Endodermal cell (in vitro differentiated cells): ENCODE measurements at regions not wholly inside any gene's neighbourhood (a gene's known extent, or its start where the extent isn't known, plus 50 kb on each side); places are given as distances from the start of the nearest gene placed in this dataset.

Source experiments
- DNase-seq: peaks from one replicate; pipeline ENCODE4 v3.0.0-alpha.2; 2017
- H3K27ac ChIP-seq: 2 replicates; pipeline ENCODE4 v1.5.1; 2013; ENCODE audit warnings: mild to moderate bottlenecking, low read depth, low read length, moderate library complexity
- H3K27me3 ChIP-seq: 2 replicates; pipeline ENCODE4 v1.6.1; 2013; ENCODE audit warnings: mild to moderate bottlenecking, low read length, moderate library complexity; ENCODE audit not compliant: insufficient read depth, control insufficient read depth, poor library complexity, severe bottlenecking
- H3K36me3 ChIP-seq: 2 replicates; pipeline ENCODE4 v1.7.0; 2013; ENCODE audit warnings: mild to moderate bottlenecking, low read length, moderate library complexity; ENCODE audit not compliant: control insufficient read depth, insufficient read depth
- H3K4me1 ChIP-seq: one replicate; pipeline ENCODE4 v1.7.0; 2013; ENCODE audit warnings: low read length; ENCODE audit not compliant: control insufficient read depth, insufficient read depth
- H3K4me3 ChIP-seq: 2 replicates; pipeline ENCODE4 v1.5.1; 2013; ENCODE audit warnings: mild to moderate bottlenecking, low read length, moderate library complexity
- H3K9ac ChIP-seq: 2 replicates; pipeline ENCODE4 v1.6.1; 2013; ENCODE audit warnings: mild to moderate bottlenecking, low read length, moderate library complexity; ENCODE audit not compliant: poor library complexity, severe bottlenecking; ENCODE audit errors: extremely low read depth
- H3K9me3 ChIP-seq: 2 replicates; pipeline ENCODE4 v1.6.1; 2013; ENCODE audit warnings: mild to moderate bottlenecking, low read length, moderate library complexity; ENCODE audit not compliant: control insufficient read depth
- H3K27ac Mint-ChIP-seq: 2 replicates; pipeline ENCODE4 v1.8.0; 2020; ENCODE audit warnings: mixed read lengths
- H3K27me3 Mint-ChIP-seq: 2 replicates; pipeline ENCODE4 v1.8.0; 2021; ENCODE audit warnings: mild to moderate bottlenecking, mixed read lengths; ENCODE audit not compliant: insufficient read depth
- H3K36me3 Mint-ChIP-seq: 2 replicates; pipeline ENCODE4 v1.8.0; 2020; ENCODE audit warnings: low read depth, mixed read lengths
- H3K4me1 Mint-ChIP-seq: 2 replicates; pipeline ENCODE4 v1.8.0; 2020; ENCODE audit warnings: mixed read lengths
- H3K4me3 Mint-ChIP-seq: 2 replicates; pipeline ENCODE4 v1.8.0; 2020; ENCODE audit warnings: mild to moderate bottlenecking, moderate library complexity, mixed read lengths
- H3K9me3 Mint-ChIP-seq: 2 replicates; pipeline ENCODE4 v1.8.0; 2020; ENCODE audit warnings: mild to moderate bottlenecking, mixed read lengths
- WGBS, 2 experiments: methylation state at CpG; one replicate each; pipeline versions ENCODE4 v1.1.5 to v1.1.7; 2013; ENCODE audit warnings: missing lambda C conversion rate in 2 of 2, mixed read lengths in 1 of 2; ENCODE audit not compliant: insufficient coverage in 1 of 2, insufficient read length in 1 of 2; 5-methylcytosine and 5-hydroxymethylcytosine counted together
- TF ChIP-seq, protein P1 (sequence below): fragments of 200-600 bp; sonication (generic); conservative IDR thresholded peaks from 2 replicates; pipeline ENCODE4 v1.5.0; 2021; ENCODE audit warnings: antibody characterized with exemption, mild to moderate bottlenecking

DNA sequence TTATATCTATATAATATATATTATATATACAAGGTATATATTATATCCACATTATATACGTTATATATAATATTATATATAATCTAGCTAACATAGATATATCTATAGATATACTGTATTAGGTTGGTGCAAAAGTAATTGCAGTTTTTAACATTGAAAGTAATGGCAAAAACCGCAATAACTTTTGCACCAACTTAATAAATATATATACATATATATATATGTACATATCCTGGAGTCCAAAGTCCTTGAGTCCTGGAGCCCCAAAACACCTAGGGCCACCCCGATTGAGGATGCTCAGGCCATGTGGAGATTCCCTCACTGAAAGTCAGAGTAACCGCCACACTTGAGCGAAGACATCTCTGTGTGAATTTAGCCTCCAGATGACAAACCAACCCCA, 408.2 kb upstream of the AUTS2 start:
- no peaks in the 10 kb centered on the region for H3K4me1 ChIP-seq
- H3K9ac ChIP-seq = no peak overlapping the region
- H3K9me3 Mint-ChIP-seq = no peaks in the 10 kb centered on the region
- H3K27ac Mint-ChIP-seq = no peak overlapping the region
- no peaks in the 10 kb centered on the region for H3K27me3 ChIP-seq
- H3K9me3 ChIP-seq = peaks cover 6% of the 10 kb centered on the region
- no peaks in the 10 kb centered on the region for H3K4me1 Mint-ChIP-seq
- H3K36me3 Mint-ChIP-seq = no peaks in the 10 kb centered on the region
- WGBS, 2 experiments = 83 to 94% methylated on average over 3 of the region's 5 CpGs
- H3K4me3 Mint-ChIP-seq = no peak overlapping the region
- DNase-seq = no peak
- H3K36me3 ChIP-seq = no peaks in the 10 kb centered on the region
- TF ChIP-seq, protein P1, sequence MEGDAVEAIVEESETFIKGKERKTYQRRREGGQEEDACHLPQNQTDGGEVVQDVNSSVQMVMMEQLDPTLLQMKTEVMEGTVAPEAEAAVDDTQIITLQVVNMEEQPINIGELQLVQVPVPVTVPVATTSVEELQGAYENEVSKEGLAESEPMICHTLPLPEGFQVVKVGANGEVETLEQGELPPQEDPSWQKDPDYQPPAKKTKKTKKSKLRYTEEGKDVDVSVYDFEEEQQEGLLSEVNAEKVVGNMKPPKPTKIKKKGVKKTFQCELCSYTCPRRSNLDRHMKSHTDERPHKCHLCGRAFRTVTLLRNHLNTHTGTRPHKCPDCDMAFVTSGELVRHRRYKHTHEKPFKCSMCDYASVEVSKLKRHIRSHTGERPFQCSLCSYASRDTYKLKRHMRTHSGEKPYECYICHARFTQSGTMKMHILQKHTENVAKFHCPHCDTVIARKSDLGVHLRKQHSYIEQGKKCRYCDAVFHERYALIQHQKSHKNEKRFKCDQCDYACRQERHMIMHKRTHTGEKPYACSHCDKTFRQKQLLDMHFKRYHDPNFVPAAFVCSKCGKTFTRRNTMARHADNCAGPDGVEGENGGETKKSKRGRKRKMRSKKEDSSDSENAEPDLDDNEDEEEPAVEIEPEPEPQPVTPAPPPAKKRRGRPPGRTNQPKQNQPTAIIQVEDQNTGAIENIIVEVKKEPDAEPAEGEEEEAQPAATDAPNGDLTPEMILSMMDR = no peak
- H3K27me3 Mint-ChIP-seq = no peaks in the 10 kb centered on the region
- H3K4me3 ChIP-seq = no peak overlapping the region
- H3K27ac ChIP-seq = no peak overlapping the region

DNA sequence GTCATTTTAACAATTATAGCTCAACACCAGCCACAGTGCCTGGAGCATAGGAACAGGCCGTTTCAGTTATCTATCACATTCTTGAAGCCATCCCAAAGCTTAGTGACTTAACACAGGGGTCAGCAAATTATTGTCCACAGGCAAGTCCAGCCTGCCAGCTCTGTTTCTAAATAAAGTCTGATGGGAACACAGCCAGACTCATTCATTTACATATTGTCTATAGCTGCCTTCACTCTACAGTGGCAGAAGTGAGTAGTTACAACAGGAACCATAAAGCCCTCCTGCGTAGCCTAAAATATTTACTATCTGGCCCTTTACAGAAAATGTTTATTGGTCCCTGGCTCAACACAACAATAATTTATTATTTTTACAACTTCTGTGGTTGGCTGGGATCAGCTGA, 407.5 kb upstream of the AUTS2 start:
- TF ChIP-seq, protein P1 = no peak
- H3K4me3 Mint-ChIP-seq = no peak overlapping the region
- H3K27me3 Mint-ChIP-seq = no peaks in the 10 kb centered on the region
- no peaks in the 10 kb centered on the region for H3K4me1 Mint-ChIP-seq
- H3K4me1 ChIP-seq = no peaks in the 10 kb centered on the region
- no peak overlapping the region for H3K9ac ChIP-seq
- no peak overlapping the region for H3K27ac Mint-ChIP-seq
- no peak for DNase-seq
- WGBS, 2 experiments = 96 to 100% methylated on average over 2 of the region's 2 CpGs
- no peaks in the 10 kb centered on the region for H3K9me3 Mint-ChIP-seq
- H3K9me3 ChIP-seq = peaks cover 6% of the 10 kb centered on the region
- H3K36me3 ChIP-seq = no peaks in the 10 kb centered on the region
- no peaks in the 10 kb centered on the region for H3K27me3 ChIP-seq
- no peak overlapping the region for H3K27ac ChIP-seq
- no peak overlapping the region for H3K4me3 ChIP-seq
- H3K36me3 Mint-ChIP-seq = no peaks in the 10 kb centered on the region

DNA sequence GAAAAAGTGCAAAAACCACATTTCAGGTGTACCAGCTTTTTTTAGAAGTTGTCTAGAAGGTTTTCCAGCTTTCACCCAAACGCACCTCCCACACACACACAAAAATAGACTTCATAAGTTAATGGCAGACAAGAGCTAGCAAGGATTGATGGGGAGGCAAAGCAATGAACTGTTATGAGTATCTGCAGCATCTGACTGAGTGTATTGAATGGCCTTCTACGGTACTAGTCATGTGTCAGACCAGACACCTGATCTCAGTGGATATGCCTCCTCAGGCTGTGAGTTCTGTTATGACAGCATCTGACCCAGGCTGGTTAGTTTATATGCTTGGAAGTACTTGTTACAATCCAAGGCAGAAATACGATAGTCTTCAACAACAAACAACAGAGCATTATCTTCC, 406.1 kb upstream of the AUTS2 start:
- peaks cover 6% of the 10 kb centered on the region for H3K9me3 ChIP-seq
- H3K27me3 Mint-ChIP-seq = no peaks in the 10 kb centered on the region
- H3K4me1 ChIP-seq = no peaks in the 10 kb centered on the region
- H3K4me1 Mint-ChIP-seq = no peaks in the 10 kb centered on the region
- no peaks in the 10 kb centered on the region for H3K36me3 ChIP-seq
- H3K36me3 Mint-ChIP-seq = no peaks in the 10 kb centered on the region
- no peak overlapping the region for H3K27ac Mint-ChIP-seq
- WGBS, 2 experiments = 85 to 100% methylated on average over 1 to 3 of the region's 3 CpGs
- DNase-seq = no peak
- no peaks in the 10 kb centered on the region for H3K27me3 ChIP-seq
- peaks cover 10% of the 10 kb centered on the region for H3K9me3 Mint-ChIP-seq
- H3K4me3 ChIP-seq = no peak overlapping the region
- TF ChIP-seq, protein P1 = no peak
- H3K4me3 Mint-ChIP-seq = no peak overlapping the region
- H3K9ac ChIP-seq = no peak overlapping the region
- H3K27ac ChIP-seq = no peak overlapping the region
